ENCODE measurements at regions not wholly inside any gene's neighbourhood (a gene's known extent, or its start where the extent isn't known, plus 50 kb on each side); places are given as distances from the start of the nearest gene placed in this dataset.

DNA sequence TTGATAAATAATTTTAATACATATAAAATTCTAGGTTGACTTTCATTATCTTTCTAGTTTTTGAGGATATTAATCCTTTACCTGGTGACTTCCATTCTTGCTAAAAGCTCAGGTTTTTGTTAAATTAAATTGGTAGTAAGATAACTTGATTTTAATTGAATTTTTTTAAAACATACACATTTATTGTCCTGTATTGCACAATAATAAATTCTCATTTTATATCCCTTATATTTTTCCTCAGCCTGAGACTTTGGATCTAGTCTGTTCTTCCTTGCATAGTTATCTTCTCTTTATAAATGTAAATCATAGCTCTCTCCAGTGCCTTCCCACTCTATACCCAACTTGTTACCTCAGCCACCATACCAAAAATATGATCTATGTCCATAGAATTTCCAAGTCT lies 212.9 kb upstream of the CNTNAP2 start:
- Mint-ChIP-seq H3K4me1 (ENCODE audit: unreplicated experiment) (no peaks in the 10 kb centered on the region), H3K4me3 (ENCODE audit: unreplicated experiment) (no peak overlapping the region), H3K27ac (ENCODE audit: unreplicated experiment) (no peak overlapping the region), H3K36me3 (ENCODE audit: low read depth, unreplicated experiment) (no peaks in the 10 kb centered on the region), H3K9me3 (ENCODE audit: unreplicated experiment) (peaks cover 13% of the 10 kb centered on the region), H3K27me3 (ENCODE audit: unreplicated experiment) (peaks cover 3% of the 10 kb centered on the region)
- DNase-seq (ENCODE audit: low spot score): no peak
- no peak for TF ChIP-seq CTCF (IDR thresholded peaks at IDR 0.05; ENCODE audit: unreplicated experiment)

- Mint-ChIP-seq H3K9me3 (ENCODE audit: unreplicated experiment) (peaks cover 18% of the 10 kb centered on the region), H3K27me3 (ENCODE audit: unreplicated experiment) (peaks cover 3% of the 10 kb centered on the region), H3K4me3 (ENCODE audit: unreplicated experiment) (no peak overlapping the region), H3K4me1 (ENCODE audit: unreplicated experiment) (no peaks in the 10 kb centered on the region), H3K27ac (ENCODE audit: unreplicated experiment) (no peak overlapping the region), H3K36me3 (ENCODE audit: low read depth, unreplicated experiment) (no peaks in the 10 kb centered on the region)
- no peak for DNase-seq (ENCODE audit: low spot score)
- TF ChIP-seq CTCF (IDR thresholded peaks at IDR 0.05; ENCODE audit: unreplicated experiment): no peak
These were observed 214.5 kb upstream of the CNTNAP2 start for GRCh38 chr7:145902123-145902522.

- no peak for DNase-seq (ENCODE audit: low spot score)
- TF ChIP-seq CTCF (IDR thresholded peaks at IDR 0.05; ENCODE audit: unreplicated experiment): no peak
- no peak overlapping the region for H3K27ac Mint-ChIP-seq (ENCODE audit: unreplicated experiment)
- H3K4me3 Mint-ChIP-seq (ENCODE audit: unreplicated experiment): no peak overlapping the region
- no peaks in the 10 kb centered on the region for H3K4me1 Mint-ChIP-seq (ENCODE audit: unreplicated experiment)
- peaks cover 3% of the 10 kb centered on the region for H3K27me3 Mint-ChIP-seq (ENCODE audit: unreplicated experiment)
- peaks cover 18% of the 10 kb centered on the region for H3K9me3 Mint-ChIP-seq (ENCODE audit: unreplicated experiment)
- no peaks in the 10 kb centered on the region for H3K36me3 Mint-ChIP-seq (ENCODE audit: low read depth, unreplicated experiment)
These were observed 216.7 kb upstream of the CNTNAP2 start for GRCh38 chr7:145899938-145900337.

GRCh38 chr7:145893925-145894535 lies 222.6 kb upstream of the CNTNAP2 start:
- H3K9me3 Mint-ChIP-seq (ENCODE audit: unreplicated experiment): peaks cover 11% of the 10 kb centered on the region
- H3K27me3 Mint-ChIP-seq (ENCODE audit: unreplicated experiment): no peaks in the 10 kb centered on the region
- no peaks in the 10 kb centered on the region for H3K36me3 Mint-ChIP-seq (ENCODE audit: low read depth, unreplicated experiment)
- no peak overlapping the region for H3K4me3 Mint-ChIP-seq (ENCODE audit: unreplicated experiment)
- DNase-seq (ENCODE audit: low spot score): no peak
- no peak for TF ChIP-seq CTCF (IDR thresholded peaks at IDR 0.05; ENCODE audit: unreplicated experiment)
- H3K27ac Mint-ChIP-seq (ENCODE audit: unreplicated experiment): no peak overlapping the region
- H3K4me1 Mint-ChIP-seq (ENCODE audit: unreplicated experiment): no peaks in the 10 kb centered on the region

DNA sequence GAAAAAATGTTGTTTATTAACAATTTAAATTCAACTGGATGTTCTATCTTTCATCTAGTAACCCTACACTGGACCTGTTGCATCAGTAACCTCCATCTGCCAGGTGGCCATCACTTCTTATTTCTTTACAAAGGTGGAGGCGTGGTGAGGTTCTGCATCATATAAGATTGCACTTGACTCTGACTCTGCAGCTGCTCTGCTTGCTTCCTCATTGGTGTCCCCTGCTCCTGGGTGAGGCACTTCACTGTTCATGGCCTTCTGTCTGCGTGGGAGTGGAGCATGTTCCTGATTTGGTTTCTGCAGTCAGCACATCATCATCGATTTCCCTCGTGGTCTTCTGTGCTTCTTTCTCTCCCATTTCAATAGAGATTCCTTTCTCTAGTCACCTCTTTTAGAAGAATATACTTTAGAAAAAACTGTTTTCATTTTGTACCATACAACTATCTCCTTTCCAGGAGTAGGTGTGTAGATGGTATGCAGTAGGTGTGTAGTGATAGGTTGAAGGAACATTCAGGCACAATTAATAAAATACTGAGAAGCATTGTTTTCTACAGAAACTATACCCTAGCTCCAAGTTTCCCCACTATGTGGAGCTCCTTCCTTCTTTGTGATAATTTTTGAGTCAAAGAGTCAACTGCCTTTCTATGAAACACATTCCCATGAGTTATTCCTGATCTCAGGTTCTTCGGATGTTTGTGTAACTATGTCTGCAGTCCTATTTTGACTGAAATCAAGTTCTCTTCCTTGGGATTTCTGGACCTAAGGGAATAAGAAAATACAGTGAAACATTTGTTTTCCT lies 231.7 kb upstream of the CNTNAP2 start:
- TF ChIP-seq CTCF (IDR thresholded peaks at IDR 0.05; ENCODE audit: unreplicated experiment): no peak
- H3K4me1 Mint-ChIP-seq (ENCODE audit: unreplicated experiment): no peaks in the 10 kb centered on the region
- H3K27me3 Mint-ChIP-seq (ENCODE audit: unreplicated experiment): peaks cover 2% of the 10 kb centered on the region
- H3K9me3 Mint-ChIP-seq (ENCODE audit: unreplicated experiment): peaks cover 21% of the 10 kb centered on the region
- H3K36me3 Mint-ChIP-seq (ENCODE audit: low read depth, unreplicated experiment): no peaks in the 10 kb centered on the region
- H3K4me3 Mint-ChIP-seq (ENCODE audit: unreplicated experiment): no peak overlapping the region
- no peak for DNase-seq (ENCODE audit: low spot score)
- no peak overlapping the region for H3K27ac Mint-ChIP-seq (ENCODE audit: unreplicated experiment)
